ENCODE measurements at regions not wholly inside any gene's neighbourhood (a gene's known extent, or its start where the extent isn't known, plus 50 kb on each side); places are given as distances from the start of the nearest gene placed in this dataset.

- no peak for TF ChIP-seq CTCF (IDR thresholded peaks at IDR 0.05; ENCODE audit: borderline replicate concordance, control extremely low read depth, extremely low read depth, insufficient read depth, missing control alignments)
- DNase-seq (ENCODE audit: low spot score) = no peak
- in situ Hi-C loops (cut with MboI; ENCODE audit: low sequenced_read_pairs, unreplicated experiment) = no loop called here
Measured at GRCh38 chr10:9016930-9017329, 962.4 kb downstream of the GATA3 start.

DNA sequence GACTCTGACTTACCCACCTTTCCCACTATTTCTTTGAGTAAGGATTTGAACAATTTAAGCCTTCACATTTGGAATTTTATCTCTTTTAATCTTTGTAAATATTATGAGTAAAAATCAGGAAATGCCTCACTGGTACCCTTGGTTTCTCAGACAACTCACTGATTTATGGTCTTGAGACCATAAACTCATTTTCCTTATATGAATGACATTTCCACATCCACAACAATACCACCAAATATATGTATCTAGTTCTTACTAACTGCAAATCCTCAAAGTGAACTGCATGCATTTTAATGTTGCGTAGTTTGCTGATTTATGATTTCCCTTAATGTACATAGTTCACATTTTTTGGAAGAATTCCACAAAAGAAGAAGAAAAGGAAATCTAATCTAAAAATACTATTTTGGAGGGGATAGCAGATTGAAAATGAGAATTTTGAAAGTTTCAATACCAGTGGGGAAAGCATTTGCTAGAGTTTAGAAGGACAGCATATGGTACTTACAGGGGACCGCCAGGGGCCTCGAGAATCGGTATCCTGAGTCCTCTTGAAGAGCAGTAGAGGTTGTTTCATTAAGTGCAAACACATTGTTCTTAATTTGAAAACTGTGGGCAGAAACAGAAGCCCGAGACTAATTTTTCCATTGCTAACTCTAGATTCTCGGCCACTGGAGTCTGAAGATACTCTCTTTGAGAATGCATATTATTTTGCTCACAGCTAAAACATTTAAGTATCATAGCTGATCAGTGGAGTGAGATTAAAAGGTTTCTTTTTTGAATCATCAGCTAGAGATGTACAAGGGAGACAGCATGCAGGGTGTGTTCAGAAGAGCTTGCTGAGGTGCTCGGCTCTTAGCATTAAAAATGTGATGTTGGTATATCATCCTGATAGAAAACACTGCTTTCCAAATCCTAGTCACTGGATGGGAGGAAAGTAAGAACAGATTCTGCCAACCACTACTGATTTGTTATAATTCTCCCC, 964.0 kb downstream of the GATA3 start:
- TF ChIP-seq CTCF (IDR thresholded peaks at IDR 0.05; ENCODE audit: borderline replicate concordance, control extremely low read depth, extremely low read depth, insufficient read depth, missing control alignments) = no peak
- DNase-seq (ENCODE audit: low spot score) = no peak
- in situ Hi-C loops (cut with MboI; ENCODE audit: low sequenced_read_pairs, unreplicated experiment) = no loop called here

- no peak for DNase-seq (ENCODE audit: low spot score)
- in situ Hi-C loops (cut with MboI; ENCODE audit: low sequenced_read_pairs, unreplicated experiment) = no loop called here
- no peak for TF ChIP-seq CTCF (IDR thresholded peaks at IDR 0.05; ENCODE audit: borderline replicate concordance, control extremely low read depth, extremely low read depth, insufficient read depth, missing control alignments)
Measured at GRCh38 chr10:9023206-9023605, 968.7 kb downstream of the GATA3 start.

GRCh38 chr10:9024210-9024609, 969.7 kb downstream of the GATA3 start:
- in situ Hi-C loops (cut with MboI; ENCODE audit: low sequenced_read_pairs, unreplicated experiment) = no loop called here
- TF ChIP-seq CTCF (IDR thresholded peaks at IDR 0.05; ENCODE audit: borderline replicate concordance, control extremely low read depth, extremely low read depth, insufficient read depth, missing control alignments) = no peak
- DNase-seq (ENCODE audit: low spot score) = no peak

- no peak for DNase-seq (ENCODE audit: low spot score)
- in situ Hi-C loops (cut with MboI; ENCODE audit: low sequenced_read_pairs, unreplicated experiment) = no loop called here
- TF ChIP-seq CTCF (IDR thresholded peaks at IDR 0.05; ENCODE audit: borderline replicate concordance, control extremely low read depth, extremely low read depth, insufficient read depth, missing control alignments) = no peak
Measured at GRCh38 chr10:9028231-9028630, 973.7 kb downstream of the GATA3 start.

- DNase-seq (ENCODE audit: low spot score) = no peak
- in situ Hi-C loops (cut with MboI; ENCODE audit: low sequenced_read_pairs, unreplicated experiment) = no loop called here
- TF ChIP-seq CTCF (IDR thresholded peaks at IDR 0.05; ENCODE audit: borderline replicate concordance, control extremely low read depth, extremely low read depth, insufficient read depth, missing control alignments) = no peak
Measured at GRCh38 chr10:9035355-9035754, 980.9 kb downstream of the GATA3 start.
